AG04450 (cell line): ENCODE measurements at regions not wholly inside any gene's neighbourhood (a gene's known extent, or its start where the extent isn't known, plus 50 kb on each side); places are given as distances from the start of the nearest gene placed in this dataset.

Experiments used
- CTCF ChIA-PET: fragments of 300-600, 350-600 bp; formaldehyde crosslinking; extraction: SDS; loops from one replicate; lab custom pipeline; 2022; ENCODE audit warnings: antibody characterized with exemption, inconsistent platforms; lab: Charles Lee
- POLR2A ChIA-PET: fragments of 350-600 bp; formaldehyde crosslinking; extraction: SDS; loops from one replicate; lab custom pipeline; 2021; ENCODE audit warnings: antibody characterized with exemption, inconsistent platforms; lab: Yijun Ruan, JAX
- DNase-seq: peaks from one replicate; pipeline ENCODE4 v3.0.0-alpha.2; 2011; ENCODE audit warnings: low read depth, low spot score
- H3K27ac ChIP-seq: one replicate; pipeline ENCODE4 v1.5.1; 2012; ENCODE audit warnings: low read depth, low read length, control low read depth
- H3K27me3 ChIP-seq: one replicate; pipeline ENCODE4 v1.6.0; 2012; ENCODE audit warnings: low read length; ENCODE audit not compliant: control insufficient read depth, insufficient read depth
- H3K4me3 ChIP-seq: 2 replicates; pipeline ENCODE4 v1.5.1; 2011; ENCODE audit warnings: mild to moderate bottlenecking, low read depth, low read length, control low read depth
- H3K9me3 ChIP-seq: 2 replicates; pipeline ENCODE4 v1.5.1; 2012; ENCODE audit warnings: low read length; ENCODE audit not compliant: control insufficient read depth, insufficient read depth
- TF ChIP-seq, protein P1 (sequence below): IDR thresholded peaks from 2 replicates; pipeline ENCODE4 v1.5.1; 2011; ENCODE audit warnings: low read depth, low read length, control low read depth, inconsistent platforms

GRCh38 chr9:13378154-13378553 lies 98.7 kb upstream of the MPDZ start:
- ChIA-PET CTCF (no interaction called here), POLR2A (no interaction called here)
- no peak overlapping the region for H3K27ac ChIP-seq
- H3K27me3 ChIP-seq, result no peaks in the 10 kb centered on the region
- no peak for DNase-seq
- H3K9me3 ChIP-seq, result no peaks in the 10 kb centered on the region
- no peak overlapping the region for H3K4me3 ChIP-seq
- TF ChIP-seq, protein P1, sequence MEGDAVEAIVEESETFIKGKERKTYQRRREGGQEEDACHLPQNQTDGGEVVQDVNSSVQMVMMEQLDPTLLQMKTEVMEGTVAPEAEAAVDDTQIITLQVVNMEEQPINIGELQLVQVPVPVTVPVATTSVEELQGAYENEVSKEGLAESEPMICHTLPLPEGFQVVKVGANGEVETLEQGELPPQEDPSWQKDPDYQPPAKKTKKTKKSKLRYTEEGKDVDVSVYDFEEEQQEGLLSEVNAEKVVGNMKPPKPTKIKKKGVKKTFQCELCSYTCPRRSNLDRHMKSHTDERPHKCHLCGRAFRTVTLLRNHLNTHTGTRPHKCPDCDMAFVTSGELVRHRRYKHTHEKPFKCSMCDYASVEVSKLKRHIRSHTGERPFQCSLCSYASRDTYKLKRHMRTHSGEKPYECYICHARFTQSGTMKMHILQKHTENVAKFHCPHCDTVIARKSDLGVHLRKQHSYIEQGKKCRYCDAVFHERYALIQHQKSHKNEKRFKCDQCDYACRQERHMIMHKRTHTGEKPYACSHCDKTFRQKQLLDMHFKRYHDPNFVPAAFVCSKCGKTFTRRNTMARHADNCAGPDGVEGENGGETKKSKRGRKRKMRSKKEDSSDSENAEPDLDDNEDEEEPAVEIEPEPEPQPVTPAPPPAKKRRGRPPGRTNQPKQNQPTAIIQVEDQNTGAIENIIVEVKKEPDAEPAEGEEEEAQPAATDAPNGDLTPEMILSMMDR, result no peak

- H3K9me3 ChIP-seq, result no peaks in the 10 kb centered on the region
- ChIA-PET CTCF (interaction anchor here (1.2 kb wide), 1 partner anchor 25 kb away, joined by 4 read pairs; no protein-coding TSS in a partner anchor), POLR2A (no interaction called here)
- H3K27ac ChIP-seq, result no peak overlapping the region
- no peak overlapping the region for H3K4me3 ChIP-seq
- DNase-seq, result no peak
- no peaks in the 10 kb centered on the region for H3K27me3 ChIP-seq
- TF ChIP-seq, protein P1, result no peak
Measured at GRCh38 chr9:13377171-13377925, 97.9 kb upstream of the MPDZ start.

- no peak for DNase-seq
- TF ChIP-seq, protein P1, result no peak
- no peaks in the 10 kb centered on the region for H3K27me3 ChIP-seq
- no peak overlapping the region for H3K4me3 ChIP-seq
- no peaks in the 10 kb centered on the region for H3K9me3 ChIP-seq
- ChIA-PET POLR2A (no interaction called here), CTCF (interaction anchor here (1.0 to 3.5 kb wide), 3 partner anchors 21 to 76 kb away, joined by 3 to 14 read pairs (median 4); no protein-coding TSS in a partner anchor)
- H3K27ac ChIP-seq, result no peak overlapping the region
Measured at GRCh38 chr9:13372510-13372909, 93.0 kb upstream of the MPDZ start.

DNA sequence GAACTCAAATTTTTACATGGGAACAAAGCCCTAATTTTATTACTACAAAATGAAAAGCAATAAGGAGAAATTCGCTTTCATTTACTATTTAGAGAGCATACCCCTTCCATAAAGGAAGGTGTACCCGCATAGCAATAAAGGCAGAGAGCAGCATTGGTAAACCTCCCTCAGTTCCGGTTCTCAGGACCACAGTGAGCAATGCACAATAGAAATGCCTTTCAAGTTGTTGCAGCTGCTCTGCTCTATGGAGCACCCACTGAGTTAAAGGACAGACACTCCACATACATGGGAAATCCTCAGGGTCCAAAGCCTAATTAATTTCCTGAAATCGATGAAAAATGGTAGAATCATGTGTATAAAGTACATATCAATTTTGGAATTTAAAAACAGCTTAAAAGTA lies 89.9 kb upstream of the MPDZ start:
- CTCF ChIA-PET, result interaction anchor here (3.5 kb wide), 1 partner anchor 18 kb away, joined by 14 read pairs; no protein-coding TSS in a partner anchor
- TF ChIP-seq, protein P1, result no peak
- H3K4me3 ChIP-seq, result no peak overlapping the region
- no peak for DNase-seq
- no peaks in the 10 kb centered on the region for H3K9me3 ChIP-seq
- POLR2A ChIA-PET, result no interaction called here
- no peaks in the 10 kb centered on the region for H3K27me3 ChIP-seq
- no peak overlapping the region for H3K27ac ChIP-seq

GRCh38 chr9:13367784-13368183 lies 88.3 kb upstream of the MPDZ start:
- ChIA-PET POLR2A (no interaction called here), CTCF (no interaction called here)
- no peak overlapping the region for H3K27ac ChIP-seq
- no peak for DNase-seq
- H3K9me3 ChIP-seq, result no peaks in the 10 kb centered on the region
- no peaks in the 10 kb centered on the region for H3K27me3 ChIP-seq
- H3K4me3 ChIP-seq, result no peak overlapping the region
- TF ChIP-seq, protein P1, result no peak
